HuH-7.5 (cell line): ENCODE measurements at regions not wholly inside any gene's neighbourhood (a gene's known extent, or its start where the extent isn't known, plus 50 kb on each side); places are given as distances from the start of the nearest gene placed in this dataset.
"Not testable (repeated sequence)": the region's sequence is repeated elsewhere in the genome, so short reads cannot be mapped to it uniquely, and the experiment has no call there.

ENCODE experiments used
- DNase-seq: peaks from one replicate; pipeline ENCODE4 v3.0.0; 2011; ENCODE audit warnings: low spot score

- no peak for DNase-seq
Measured at GRCh38 chr13:64186503-64187250, 2771.0 kb upstream of the PCDH20 start.

GRCh38 chr13:64186071-64186470 is 2770.4 kb upstream of the PCDH20 start:
- no peak for DNase-seq

GRCh38 chr13:64180756-64181155 is 2765.1 kb upstream of the PCDH20 start:
- DNase-seq: no peak

- DNase-seq: no peak
Measured at GRCh38 chr13:64165826-64166225, 2750.2 kb upstream of the PCDH20 start.

GRCh38 chr13:64164435-64164834 is 2748.8 kb upstream of the PCDH20 start:
- DNase-seq: no peak

- no peak for DNase-seq
Measured at GRCh38 chr13:64160479-64160878, 2744.8 kb upstream of the PCDH20 start.

GRCh38 chr13:64158908-64159307 is 2743.3 kb upstream of the PCDH20 start:
- no peak for DNase-seq

- DNase-seq: no peak
Measured at GRCh38 chr13:64154514-64154913, 2738.9 kb upstream of the PCDH20 start.

GRCh38 chr13:64130600-64130999 is 2715.0 kb upstream of the PCDH20 start:
- no peak for DNase-seq

- DNase-seq: no peak
Measured at GRCh38 chr13:64130171-64130570, 2714.5 kb upstream of the PCDH20 start.

GRCh38 chr13:64127856-64128255 is 2712.2 kb upstream of the PCDH20 start:
- no peak for DNase-seq

GRCh38 chr13:64127192-64127591 is 2711.5 kb upstream of the PCDH20 start:
- no peak for DNase-seq

- not testable (repeated sequence) for DNase-seq
Measured at GRCh38 chr13:64121023-64121709, 2705.5 kb upstream of the PCDH20 start.

GRCh38 chr13:64099994-64100393 is 2684.3 kb upstream of the PCDH20 start:
- no peak for DNase-seq

GRCh38 chr13:64090311-64090710 is 2674.7 kb upstream of the PCDH20 start:
- DNase-seq: no peak

GRCh38 chr13:64088491-64088890 is 2672.8 kb upstream of the PCDH20 start:
- DNase-seq: no peak

GRCh38 chr13:64087624-64088023 is 2672.0 kb upstream of the PCDH20 start:
- DNase-seq: no peak

GRCh38 chr13:64083811-64084210 is 2668.2 kb upstream of the PCDH20 start:
- DNase-seq: no peak

GRCh38 chr13:64083396-64083795 is 2667.7 kb upstream of the PCDH20 start:
- no peak for DNase-seq

GRCh38 chr13:64078480-64078936 is 2662.9 kb upstream of the PCDH20 start:
- DNase-seq: peak; percentile 19

- peak; percentile 37 for DNase-seq
Measured at GRCh38 chr13:64078025-64078424, 2662.4 kb upstream of the PCDH20 start.

GRCh38 chr13:64077132-64077835 is 2661.6 kb upstream of the PCDH20 start:
- not testable (repeated sequence) for DNase-seq
